Adrenal gland (tissue), 9 donors: ENCODE measurements at regions not wholly inside any gene's neighbourhood (a gene's known extent, or its start where the extent isn't known, plus 50 kb on each side); places are given as distances from the start of the nearest gene placed in this dataset.

Source experiments
- DNase-seq, 7 donors: peaks; one replicate each; pipeline ENCODE4 v3.0.0-alpha.2; 2019 to 2020
- H3K27ac ChIP-seq, 5 donors: fragments of 200-600 bp; sonication (generic) in 4 of 5; 1 replicate in 3 of 5; 2 replicates in 2 of 5; pipeline versions ENCODE4 v1.5.1 to v1.8.0; 2016 to 2020; ENCODE audit warnings: mild to moderate bottlenecking in 1 of 5
- H3K27me3 ChIP-seq: fragments of 200-600 bp; 2 replicates; pipeline ENCODE4 v1.8.0; 2021
- H3K36me3 ChIP-seq, 2 donors: fragments of 200-600 bp; replicated peaks in 1 of 2; 1 replicate in 1 of 2; 2 replicates in 1 of 2; pipeline versions ENCODE4 v1.5.1 to v1.8.0; 2018 to 2022
- H3K4me1 ChIP-seq, 2 donors: fragments of 200-600 bp; replicated peaks in 1 of 2; 1 replicate in 1 of 2; 2 replicates in 1 of 2; pipeline versions ENCODE4 v1.5.1 to v1.8.0; 2018 to 2021
- H3K4me3 ChIP-seq, 4 donors: fragments of 200-600 bp; sonication (generic) in 3 of 4; one replicate each; pipeline ENCODE4 v1.5.1; 2016 to 2018
- H3K9me3 ChIP-seq, 3 donors: fragments of 200-600 bp; sonication (generic) in 1 of 3; replicated peaks in 1 of 3; 1 replicate in 2 of 3; 2 replicates in 1 of 3; pipeline versions ENCODE4 v1.5.1 to v1.8.0; 2016 to 2021
- POLR2A ChIP-seq, 2 donors: fragments of 450-650 bp; IDR thresholded peaks; one replicate each; pipeline ENCODE4 v1.6.1; 2017; ENCODE audit warnings: antibody characterized with exemption in 2 of 2, mild to moderate bottlenecking in 2 of 2, moderate library complexity in 1 of 2
- WGBS, 4 donors: extraction: QIAGEN DNeasy Blood & Tissue Kit in 2 of 4; methylation state at CpG; one replicate each; pipeline versions ENCODE4 v1.1.5 to v1.1.7; 2013 to 2017; 5-methylcytosine and 5-hydroxymethylcytosine counted together
- intact Hi-C, 2 donors: fragments of 100-400 bp; cut with DNase I; formaldehyde crosslinking; loops; one replicate each; pipeline versions ENCODE4 v1.14.1 to v1.15.0; 2022 to 2023
- TF ChIP-seq, protein P1 (sequence below), 6 experiments: fragments of 450-650 bp in 4 of 6; fragments of 200-600 bp in 2 of 6; sonication (generic) in 1 of 6; IDR thresholded peaks; 1 replicate in 5 of 6; 2 replicates in 1 of 6; pipeline versions ENCODE4 v1.5.1 to v1.8.0; 2016 to 2021; ENCODE audit warnings: antibody characterized with exemption in 6 of 6, mild to moderate bottlenecking in 2 of 6, moderate library complexity in 1 of 6
- donor health status: healthy with polysubstance abuse.
- donor health status: Bipolar disorder and iron deficiency.
- donor health status: DM: yes; HTN: yes; CAD: no.
- donor health status: DM: no; HTN: no; CAD: no.
- donor health status: DM: no; HTN: no; CAD: no.

DNA sequence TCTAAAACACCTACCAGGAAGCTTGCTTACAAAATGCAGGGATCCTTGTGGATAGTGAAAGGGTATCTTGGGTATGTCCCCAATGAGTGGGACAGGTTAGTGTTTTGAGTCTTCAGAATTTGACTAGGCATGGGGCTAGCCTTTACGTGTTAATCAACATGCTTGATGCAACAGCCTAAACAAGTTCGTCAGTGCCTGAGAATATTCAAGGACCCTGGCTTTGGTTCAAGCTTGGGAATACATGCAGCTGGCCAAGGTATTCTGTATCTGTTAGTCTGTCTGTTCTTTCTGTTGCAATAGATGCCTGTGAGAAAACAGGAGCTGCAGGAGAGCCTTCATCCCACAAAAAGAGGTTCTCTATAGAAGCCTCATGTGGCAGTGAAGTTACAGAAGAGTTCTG is 149.5 kb downstream of the CCNG2 start:
- Histone ChIP-seq H3K27me3 (no peaks in the 10 kb centered on the region), H3K4me3 (no peak overlapping the region), H3K27ac (no peak overlapping the region), H3K36me3 (no peaks in the 10 kb centered on the region), H3K4me1 (no peaks in the 10 kb centered on the region), H3K9me3 (no peaks in the 10 kb centered on the region)
- DNase-seq, result no peak
- intact Hi-C loops, result no loop called here
- TF ChIP-seq POLR2A (IDR thresholded peaks at IDR 0.05), result no peak
- TF ChIP-seq, protein P1, sequence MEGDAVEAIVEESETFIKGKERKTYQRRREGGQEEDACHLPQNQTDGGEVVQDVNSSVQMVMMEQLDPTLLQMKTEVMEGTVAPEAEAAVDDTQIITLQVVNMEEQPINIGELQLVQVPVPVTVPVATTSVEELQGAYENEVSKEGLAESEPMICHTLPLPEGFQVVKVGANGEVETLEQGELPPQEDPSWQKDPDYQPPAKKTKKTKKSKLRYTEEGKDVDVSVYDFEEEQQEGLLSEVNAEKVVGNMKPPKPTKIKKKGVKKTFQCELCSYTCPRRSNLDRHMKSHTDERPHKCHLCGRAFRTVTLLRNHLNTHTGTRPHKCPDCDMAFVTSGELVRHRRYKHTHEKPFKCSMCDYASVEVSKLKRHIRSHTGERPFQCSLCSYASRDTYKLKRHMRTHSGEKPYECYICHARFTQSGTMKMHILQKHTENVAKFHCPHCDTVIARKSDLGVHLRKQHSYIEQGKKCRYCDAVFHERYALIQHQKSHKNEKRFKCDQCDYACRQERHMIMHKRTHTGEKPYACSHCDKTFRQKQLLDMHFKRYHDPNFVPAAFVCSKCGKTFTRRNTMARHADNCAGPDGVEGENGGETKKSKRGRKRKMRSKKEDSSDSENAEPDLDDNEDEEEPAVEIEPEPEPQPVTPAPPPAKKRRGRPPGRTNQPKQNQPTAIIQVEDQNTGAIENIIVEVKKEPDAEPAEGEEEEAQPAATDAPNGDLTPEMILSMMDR (IDR thresholded peaks at IDR 0.05), result no peak
- WGBS, 4 donors, result 29 to 60% (median 38%) methylated on average over 2 of the region's 2 CpGs

DNA sequence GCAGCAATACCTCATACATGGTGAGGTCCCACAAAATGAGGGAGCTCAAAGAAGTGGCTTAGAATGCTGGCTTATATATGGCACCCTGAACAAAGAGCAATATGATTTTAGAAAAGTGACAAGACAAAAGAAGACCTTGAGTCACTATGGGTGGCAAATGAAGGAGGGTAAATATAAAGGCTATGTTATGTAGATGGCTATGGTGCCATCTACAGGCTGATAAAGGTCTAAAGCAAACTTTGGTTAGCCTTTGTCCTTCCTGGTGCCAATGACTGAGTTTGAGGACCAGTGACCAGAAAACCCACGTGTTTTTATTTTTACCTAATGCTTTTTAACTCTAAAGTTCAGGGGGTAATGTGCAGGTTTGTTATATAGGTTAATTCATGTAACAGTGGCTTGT is 151.8 kb downstream of the CCNG2 start:
- no peak for DNase-seq
- no peak for TF ChIP-seq POLR2A (IDR thresholded peaks at IDR 0.05)
- TF ChIP-seq, protein P1 (IDR thresholded peaks at IDR 0.05), result peak in 4 of 6 experiments; percentile 21 to 37 (median 30)
- H3K4me1 ChIP-seq, result no peaks in the 10 kb centered on the region
- H3K27ac ChIP-seq, result no peak overlapping the region
- H3K27me3 ChIP-seq, result no peaks in the 10 kb centered on the region
- 17 to 41% (median 32%) methylated on average over 1 of the region's 1 CpG for WGBS, 4 donors
- no peaks in the 10 kb centered on the region for H3K36me3 ChIP-seq
- no peak overlapping the region for H3K4me3 ChIP-seq
- no peaks in the 10 kb centered on the region for H3K9me3 ChIP-seq
- intact Hi-C loops, result no loop called here

DNA sequence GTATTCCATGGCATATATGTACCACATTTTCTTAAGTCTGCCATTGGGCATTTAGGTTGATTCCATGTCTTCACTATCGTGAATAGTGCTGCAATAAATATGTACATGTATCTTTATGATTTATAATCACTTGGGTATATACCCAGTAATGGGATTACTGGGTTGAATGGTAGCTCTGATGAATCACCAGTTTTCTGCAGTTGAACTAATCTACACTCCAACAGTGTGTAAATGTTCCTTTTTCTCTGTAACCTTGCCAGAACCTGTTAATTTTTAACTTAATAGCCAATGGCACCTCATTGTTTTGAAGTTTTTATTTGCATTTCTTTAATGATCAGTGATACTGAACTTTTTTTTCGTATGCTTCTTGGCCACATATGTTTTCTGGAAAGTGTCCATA is 152.5 kb downstream of the CCNG2 start:
- 50 to 63% (median 58%) methylated on average over 2 of the region's 2 CpGs for WGBS, 4 donors

DNA sequence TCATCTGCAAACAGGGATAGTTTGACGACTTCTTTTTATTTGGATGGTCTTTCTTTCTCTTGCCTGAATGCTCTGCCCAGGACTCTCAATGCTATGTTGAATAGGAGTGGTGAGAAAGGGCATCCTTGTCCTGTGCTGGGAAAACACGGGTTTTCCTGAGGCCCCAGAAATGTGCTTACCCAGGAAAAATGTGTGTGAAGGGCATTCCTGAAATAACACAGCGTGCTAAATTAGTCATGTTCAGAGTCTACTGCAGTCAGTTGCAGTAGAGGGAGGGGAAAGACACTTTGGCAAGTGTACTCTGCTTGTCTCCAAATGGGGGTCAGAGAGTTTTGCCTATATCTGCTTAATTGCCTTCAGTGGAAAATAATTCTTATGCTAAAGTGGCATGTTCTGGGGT is 153.9 kb downstream of the CCNG2 start:
- TF ChIP-seq, protein P1 (IDR thresholded peaks at IDR 0.05), result no peak
- no peak for TF ChIP-seq POLR2A (IDR thresholded peaks at IDR 0.05)
- Histone ChIP-seq H3K27ac (no peak overlapping the region), H3K4me3 (no peak overlapping the region), H3K4me1 (no peaks in the 10 kb centered on the region), H3K27me3 (no peaks in the 10 kb centered on the region), H3K9me3 (no peaks in the 10 kb centered on the region), H3K36me3 (no peaks in the 10 kb centered on the region)
- intact Hi-C loops, result no loop called here
- DNase-seq, result no peak
- 25 to 42% (median 31%) methylated on average over 1 to 3 of the region's 3 CpGs for WGBS, 4 donors

More for the DNA sequence above, 152.5 kb downstream of the CCNG2 start:
- no peaks in the 10 kb centered on the region for H3K27me3 ChIP-seq
- no peak for DNase-seq
- no peaks in the 10 kb centered on the region for H3K9me3 ChIP-seq
- H3K27ac ChIP-seq, result no peak overlapping the region
- H3K36me3 ChIP-seq, result no peaks in the 10 kb centered on the region
- TF ChIP-seq, protein P1 (IDR thresholded peaks at IDR 0.05), result no peak
- no peak overlapping the region for H3K4me3 ChIP-seq
- intact Hi-C loops, result no loop called here
- H3K4me1 ChIP-seq, result no peaks in the 10 kb centered on the region
